ENCODE measurements at regions not wholly inside any gene's neighbourhood (a gene's known extent, or its start where the extent isn't known, plus 50 kb on each side); places are given as distances from the start of the nearest gene placed in this dataset.

- WGBS, 2 donors = 88 to 90% methylated on average over 4 of the region's 4 CpGs
- intact Hi-C loops (cut with DNase I; ENCODE audit: low total_unique reads) = no loop called here
- H3K4me3 ChIP-seq (ENCODE audit: low read depth, poor library complexity, severe bottlenecking) = no peak overlapping the region
- TF ChIP-seq POLR2A (IDR thresholded peaks at IDR 0.05) = no peak
- no peak for TF ChIP-seq CTCF (IDR thresholded peaks at IDR 0.05)
- DNase-seq (ENCODE audit: low spot score in 2 of 2) = no peak
These were observed 545.2 kb downstream of the KCTD8 start for GRCh38 chr4:43903456-43903855.

GRCh38 chr4:43918377-43918776 is 530.2 kb downstream of the KCTD8 start:
- no peak overlapping the region for H3K4me3 ChIP-seq (ENCODE audit: low read depth, poor library complexity, severe bottlenecking)
- intact Hi-C loops (cut with DNase I; ENCODE audit: low total_unique reads) = no loop called here
- TF ChIP-seq CTCF (IDR thresholded peaks at IDR 0.05) (no peak), POLR2A (IDR thresholded peaks at IDR 0.05) (no peak)
- no peak for DNase-seq (ENCODE audit: low spot score in 2 of 2)
- WGBS, 2 donors = 56 to 61% methylated on average over 3 of the region's 3 CpGs

GRCh38 chr4:43932448-43932847 is 516.2 kb downstream of the KCTD8 start:
- TF ChIP-seq CTCF (IDR thresholded peaks at IDR 0.05) (no peak), POLR2A (IDR thresholded peaks at IDR 0.05) (no peak)
- DNase-seq (ENCODE audit: low spot score in 2 of 2) = no peak
- H3K4me3 ChIP-seq (ENCODE audit: low read depth, poor library complexity, severe bottlenecking) = no peak overlapping the region
- WGBS, 2 donors = 61 to 68% methylated on average over 2 of the region's 2 CpGs
- intact Hi-C loops (cut with DNase I; ENCODE audit: low total_unique reads) = no loop called here

- no peak overlapping the region for H3K4me3 ChIP-seq (ENCODE audit: low read depth, poor library complexity, severe bottlenecking)
- WGBS, 2 donors = 55 to 59% methylated on average over 1 of the region's 1 CpG
- DNase-seq (ENCODE audit: low spot score in 2 of 2) = no peak
- intact Hi-C loops (cut with DNase I; ENCODE audit: low total_unique reads) = no loop called here
- no peak for TF ChIP-seq POLR2A (IDR thresholded peaks at IDR 0.05)
- TF ChIP-seq CTCF (IDR thresholded peaks at IDR 0.05) = no peak
These were observed 504.6 kb downstream of the KCTD8 start for GRCh38 chr4:43943998-43944397.

GRCh38 chr4:43959976-43960375 is 488.6 kb downstream of the KCTD8 start:
- no peak for DNase-seq (ENCODE audit: low spot score in 2 of 2)
- intact Hi-C loops (cut with DNase I; ENCODE audit: low total_unique reads) = no loop called here
- WGBS, 2 donors = 86 to 90% methylated on average over 1 of the region's 1 CpG
- no peak for TF ChIP-seq POLR2A (IDR thresholded peaks at IDR 0.05)
- TF ChIP-seq CTCF (IDR thresholded peaks at IDR 0.05) = no peak
- no peak overlapping the region for H3K4me3 ChIP-seq (ENCODE audit: low read depth, poor library complexity, severe bottlenecking)

- 94 to 97% methylated on average over 9 of the region's 9 CpGs for WGBS, 2 donors
- no peak for DNase-seq (ENCODE audit: low spot score in 2 of 2)
- intact Hi-C loops (cut with DNase I; ENCODE audit: low total_unique reads) = no loop called here
- TF ChIP-seq POLR2A (IDR thresholded peaks at IDR 0.05) (no peak), CTCF (IDR thresholded peaks at IDR 0.05) (no peak)
- no peak overlapping the region for H3K4me3 ChIP-seq (ENCODE audit: low read depth, poor library complexity, severe bottlenecking)
These were observed 480.6 kb downstream of the KCTD8 start for GRCh38 chr4:43968011-43968410.
